Omental fat pad (tissue), 3 donors: ENCODE measurements at regions not wholly inside any gene's neighbourhood (a gene's known extent, or its start where the extent isn't known, plus 50 kb on each side); places are given as distances from the start of the nearest gene placed in this dataset.

Source experiments
- ATAC-seq: fragments of 150-250 bp; one replicate; pipeline ENCODE4 v1.9.1; 2016; ENCODE audit warnings: mild to moderate bottlenecking, moderate library complexity; ENCODE audit not compliant: low FRiP score
- DNase-seq: peaks from one replicate; pipeline ENCODE4 v3.0.0-alpha.2; 2019; ENCODE audit warnings: low spot score
- TF ChIP-seq, protein P1 (sequence below), 3 donors: fragments of 450-650 bp; IDR thresholded peaks; one replicate each; pipeline ENCODE4 v1.5.1; 2016 to 2017; ENCODE audit warnings: antibody characterized with exemption in 3 of 3, mild to moderate bottlenecking in 3 of 3, moderate library complexity in 2 of 3

DNA sequence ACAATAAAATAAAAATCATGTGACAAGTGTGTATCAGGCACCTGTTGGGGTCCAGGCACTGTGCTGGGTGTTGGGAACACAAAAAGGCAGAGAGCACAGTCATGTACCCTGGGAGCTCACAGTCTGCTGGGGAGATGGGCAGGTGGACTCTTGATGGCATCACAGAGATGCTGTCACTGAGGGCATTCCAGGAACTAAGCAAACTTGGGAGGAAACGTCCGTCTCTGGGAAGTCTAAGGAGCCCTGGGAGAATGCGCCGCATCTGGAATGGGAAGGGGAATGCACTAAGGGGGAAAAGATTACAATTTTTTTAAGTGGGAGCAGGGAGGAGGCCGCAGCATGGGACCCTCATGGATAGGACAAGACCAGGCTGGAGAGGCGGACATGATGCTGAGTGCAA is 80.9 kb upstream of the ZNF423 start:
- no peak for DNase-seq
- TF ChIP-seq, protein P1, sequence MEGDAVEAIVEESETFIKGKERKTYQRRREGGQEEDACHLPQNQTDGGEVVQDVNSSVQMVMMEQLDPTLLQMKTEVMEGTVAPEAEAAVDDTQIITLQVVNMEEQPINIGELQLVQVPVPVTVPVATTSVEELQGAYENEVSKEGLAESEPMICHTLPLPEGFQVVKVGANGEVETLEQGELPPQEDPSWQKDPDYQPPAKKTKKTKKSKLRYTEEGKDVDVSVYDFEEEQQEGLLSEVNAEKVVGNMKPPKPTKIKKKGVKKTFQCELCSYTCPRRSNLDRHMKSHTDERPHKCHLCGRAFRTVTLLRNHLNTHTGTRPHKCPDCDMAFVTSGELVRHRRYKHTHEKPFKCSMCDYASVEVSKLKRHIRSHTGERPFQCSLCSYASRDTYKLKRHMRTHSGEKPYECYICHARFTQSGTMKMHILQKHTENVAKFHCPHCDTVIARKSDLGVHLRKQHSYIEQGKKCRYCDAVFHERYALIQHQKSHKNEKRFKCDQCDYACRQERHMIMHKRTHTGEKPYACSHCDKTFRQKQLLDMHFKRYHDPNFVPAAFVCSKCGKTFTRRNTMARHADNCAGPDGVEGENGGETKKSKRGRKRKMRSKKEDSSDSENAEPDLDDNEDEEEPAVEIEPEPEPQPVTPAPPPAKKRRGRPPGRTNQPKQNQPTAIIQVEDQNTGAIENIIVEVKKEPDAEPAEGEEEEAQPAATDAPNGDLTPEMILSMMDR (IDR thresholded peaks at IDR 0.05) = no peak

DNA sequence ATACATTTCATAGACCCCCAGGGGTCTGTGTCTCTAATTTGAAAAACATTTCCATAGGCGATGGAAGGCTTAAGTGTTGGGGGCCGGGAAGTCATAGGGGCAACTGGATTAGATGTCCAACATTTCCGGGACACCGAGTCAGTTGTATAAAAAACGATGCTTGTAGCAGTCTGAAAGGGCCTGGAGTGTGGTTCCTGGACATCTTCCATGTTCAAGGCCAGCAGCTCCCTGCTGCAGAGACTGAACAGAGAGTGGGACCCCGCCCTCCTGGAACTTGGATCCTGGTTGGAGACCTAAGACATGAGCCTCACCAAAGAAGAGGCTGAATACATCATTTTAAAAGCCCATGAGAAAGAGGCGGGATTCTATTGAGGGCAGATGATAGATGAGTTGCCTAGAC is 82.0 kb upstream of the ZNF423 start:
- no peak for ATAC-seq
- DNase-seq = no peak
- TF ChIP-seq, protein P1 (IDR thresholded peaks at IDR 0.05) = no peak

More for the DNA sequence above, 80.9 kb upstream of the ZNF423 start:
- ATAC-seq = no peak

DNA sequence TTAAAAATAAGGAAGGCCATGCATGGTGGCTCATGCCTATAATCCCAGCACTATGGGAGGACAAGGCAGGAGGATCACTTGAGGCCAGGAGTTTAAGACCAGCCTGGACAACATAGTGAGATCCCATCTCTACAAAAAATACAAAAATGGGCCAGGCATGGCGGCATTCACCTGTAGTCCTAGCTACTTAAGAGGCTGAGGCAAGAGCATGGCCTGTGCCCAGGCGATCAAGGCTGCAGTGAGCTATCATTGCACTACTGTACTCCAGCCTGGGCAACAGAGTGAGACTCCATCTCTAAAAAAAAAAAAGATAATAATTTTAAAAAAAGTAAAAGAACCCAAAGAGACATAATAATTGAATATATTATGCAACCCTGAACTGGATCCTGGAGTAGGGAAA is 83.6 kb upstream of the ZNF423 start:
- no peak for DNase-seq
- no peak for ATAC-seq
- TF ChIP-seq, protein P1 (IDR thresholded peaks at IDR 0.05) = no peak

DNA sequence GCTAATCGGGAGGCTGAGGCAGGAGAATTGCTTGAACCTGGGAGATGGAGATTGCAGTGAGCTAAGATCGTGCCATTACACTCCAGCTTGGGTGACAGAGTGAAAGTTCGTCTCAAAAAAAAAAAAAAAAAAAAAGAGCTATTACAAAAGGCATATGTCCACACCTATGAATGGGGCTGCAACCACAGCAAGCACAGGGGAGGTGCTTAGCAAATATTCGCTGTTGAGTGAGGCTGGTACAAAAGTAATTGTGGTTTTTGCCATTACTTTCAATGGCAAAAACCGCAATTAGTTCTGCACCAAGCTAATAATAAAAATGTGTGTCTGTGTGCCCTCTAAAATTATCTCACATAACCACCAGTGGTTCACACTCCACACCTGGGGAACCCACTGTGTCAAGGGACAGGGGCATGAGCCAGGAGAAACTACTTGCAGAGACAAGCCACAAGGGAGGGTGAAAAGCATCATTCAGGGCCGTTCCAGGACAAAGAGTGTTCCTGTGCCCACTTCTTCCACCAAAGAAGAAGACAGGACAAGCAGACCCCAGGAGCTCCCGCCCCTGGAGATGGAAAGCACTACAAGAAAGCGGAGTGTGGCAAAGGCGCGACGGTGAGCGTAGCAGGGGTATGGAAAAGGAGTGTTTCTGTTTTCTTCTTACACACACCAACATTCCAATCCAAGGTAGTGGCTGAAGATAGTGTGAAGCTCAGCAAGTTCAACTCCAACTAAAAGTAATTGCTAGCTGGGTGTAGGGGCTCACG is 84.4 kb upstream of the CNEP1R1 start:
- TF ChIP-seq, protein P1 (IDR thresholded peaks at IDR 0.05) = no peak
- ATAC-seq (no peak), DNase-seq (no peak)

DNA sequence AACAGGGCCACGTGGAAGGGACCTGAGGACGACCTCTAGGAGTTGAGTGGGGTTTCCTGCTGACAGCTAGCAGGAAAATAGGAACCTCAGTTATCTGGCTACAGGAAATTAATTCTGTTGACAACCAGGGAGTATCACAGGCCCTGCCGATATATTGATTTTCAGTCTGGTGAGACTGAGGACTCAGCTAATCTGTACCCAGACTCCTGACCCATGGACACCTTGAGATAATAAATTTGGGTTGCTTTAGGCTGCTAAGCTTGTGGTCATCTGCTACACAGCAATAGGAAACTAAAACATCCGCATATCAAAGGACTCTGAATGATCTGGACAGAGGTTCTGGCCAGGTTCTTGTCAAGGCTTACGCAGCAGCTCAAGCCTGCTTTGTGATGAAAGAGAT is 80.8 kb upstream of the CNEP1R1 start:
- ATAC-seq (no peak), DNase-seq (no peak)
- TF ChIP-seq, protein P1 (IDR thresholded peaks at IDR 0.05) = no peak

DNA sequence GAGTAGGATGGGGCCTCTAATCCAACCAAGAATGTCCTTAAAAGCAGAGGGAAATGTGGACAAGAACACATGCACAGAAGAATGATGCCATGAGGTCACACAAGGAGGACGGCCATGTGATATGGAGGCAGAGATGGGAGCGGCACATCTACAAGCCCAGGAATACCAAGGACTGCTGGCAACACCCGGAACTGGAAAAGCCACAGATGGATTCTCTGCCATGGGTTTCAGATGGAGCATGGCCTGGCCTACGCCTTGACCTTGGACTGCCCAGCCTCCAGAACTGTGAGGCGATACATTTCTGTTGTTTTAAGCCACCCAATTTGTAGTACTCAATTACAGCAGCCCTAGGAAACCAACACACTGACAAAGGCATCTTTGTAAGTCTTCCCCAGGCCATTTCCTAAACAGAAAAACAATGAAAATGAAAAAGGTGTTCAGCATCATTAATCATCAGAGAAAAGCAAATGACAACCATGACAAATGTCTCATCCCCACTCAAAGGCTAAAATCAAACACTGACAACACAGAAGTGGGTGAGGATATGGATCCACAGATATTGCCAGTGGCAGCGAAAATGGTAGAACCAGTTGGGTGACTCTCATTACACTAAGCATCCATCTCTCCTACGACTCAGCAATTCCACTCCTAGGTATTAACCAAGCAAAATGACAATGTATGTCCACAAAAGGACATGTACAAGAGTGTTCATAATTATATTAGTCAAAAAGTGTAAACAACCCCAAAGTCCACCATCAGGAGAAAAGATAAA is 76.9 kb upstream of the CNEP1R1 start:
- TF ChIP-seq, protein P1 (IDR thresholded peaks at IDR 0.05) = no peak
- ATAC-seq (no peak), DNase-seq (no peak)
